Pons (tissue), 1 donor: ENCODE measurements at regions not wholly inside any gene's neighbourhood (a gene's known extent, or its start where the extent isn't known, plus 50 kb on each side); places are given as distances from the start of the nearest gene placed in this dataset.
A peak's percentile ranks its signal among the peaks of the same experiment; 100 is the strongest.

Source experiments
- DNase-seq: peaks from one replicate; pipeline ENCODE4 v3.0.0-alpha.2; 2016; ENCODE audit warnings: low spot score

- no peak for DNase-seq
Observed at GRCh38 chr13:111952032-111952431, 114.9 kb upstream of the SOX1 start.

GRCh38 chr13:111952814-111953213 is 114.1 kb upstream of the SOX1 start:
- DNase-seq = no peak

GRCh38 chr13:111953546-111954178 is 113.3 kb upstream of the SOX1 start:
- DNase-seq = no peak

GRCh38 chr13:111954661-111955411 is 112.1 kb upstream of the SOX1 start:
- no peak for DNase-seq

- DNase-seq = no peak
Observed at GRCh38 chr13:111955412-111956065, 111.4 kb upstream of the SOX1 start.

GRCh38 chr13:111956261-111957151 is 110.4 kb upstream of the SOX1 start:
- no peak for DNase-seq

- no peak for DNase-seq
Observed at GRCh38 chr13:111957913-111958450, 109.0 kb upstream of the SOX1 start.

GRCh38 chr13:111958612-111959395 is 108.1 kb upstream of the SOX1 start:
- no peak for DNase-seq

- DNase-seq = no peak
Observed at GRCh38 chr13:111960152-111960772, 106.7 kb upstream of the SOX1 start.

- DNase-seq = no peak
Observed at GRCh38 chr13:111961236-111961635, 105.7 kb upstream of the SOX1 start.

- DNase-seq = no peak
Observed at GRCh38 chr13:111961651-111962192, 105.2 kb upstream of the SOX1 start.

- DNase-seq = no peak
Observed at GRCh38 chr13:111962431-111962891, 104.5 kb upstream of the SOX1 start.

- no peak for DNase-seq
Observed at GRCh38 chr13:111963031-111963430, 103.9 kb upstream of the SOX1 start.

- no peak for DNase-seq
Observed at GRCh38 chr13:111964411-111965035, 102.4 kb upstream of the SOX1 start.

GRCh38 chr13:111965466-111966214 is 101.3 kb upstream of the SOX1 start:
- DNase-seq = no peak

- DNase-seq = no peak
Observed at GRCh38 chr13:111966933-111967332, 100.0 kb upstream of the SOX1 start.

- DNase-seq = peak; percentile 90
Observed at GRCh38 chr13:111967572-111968201, 99.3 kb upstream of the SOX1 start.

GRCh38 chr13:111968336-111969010 is 98.5 kb upstream of the SOX1 start:
- no peak for DNase-seq
